Suppressor macrophage treated with lipopolysaccharide for 1 hour (primary cell): ENCODE measurements at regions not wholly inside any gene's neighbourhood (a gene's known extent, or its start where the extent isn't known, plus 50 kb on each side); places are given as distances from the start of the nearest gene placed in this dataset.
A peak's percentile ranks its signal among the peaks of the same experiment; 100 is the strongest.

Experiments used
- DNase-seq, 3 donors: peaks; one replicate each; pipeline ENCODE4 v3.0.0-alpha.2; 2020 to 2022

- DNase-seq, result no peak
These were observed 372.3 kb downstream of the RPL10L start for GRCh38 chr14:46279327-46279726.

- DNase-seq, result no peak
These were observed 392.0 kb downstream of the RPL10L start for GRCh38 chr14:46259536-46259935.

GRCh38 chr14:46256381-46256780 is 395.2 kb downstream of the RPL10L start:
- DNase-seq, result no peak

- peak in 2 of 3 donors; percentile 1 to 8 for DNase-seq
These were observed 401.4 kb downstream of the RPL10L start for GRCh38 chr14:46250113-46250703.

- DNase-seq, result no peak
These were observed 403.5 kb downstream of the RPL10L start for GRCh38 chr14:46248001-46248630.

GRCh38 chr14:46245276-46245675 is 406.3 kb downstream of the RPL10L start:
- no peak for DNase-seq

- no peak for DNase-seq
These were observed 417.8 kb downstream of the RPL10L start for GRCh38 chr14:46233786-46234185.

- DNase-seq, result no peak
These were observed 421.0 kb downstream of the RPL10L start for GRCh38 chr14:46230540-46230939.

GRCh38 chr14:46215801-46216200 is 435.8 kb downstream of the RPL10L start:
- DNase-seq, result no peak

- no peak for DNase-seq
These were observed 452.9 kb downstream of the RPL10L start for GRCh38 chr14:46198676-46199075.

GRCh38 chr14:46197856-46198255 is 453.7 kb downstream of the RPL10L start:
- DNase-seq, result no peak
